CD14-positive monocyte (primary cell): ENCODE measurements at regions not wholly inside any gene's neighbourhood (a gene's known extent, or its start where the extent isn't known, plus 50 kb on each side); places are given as distances from the start of the nearest gene placed in this dataset.

Source experiments
- DNase-seq, 3 donors: peaks; one replicate each; pipeline ENCODE4 v3.0.0-alpha.2; 2011 to 2022
- H2AFZ ChIP-seq: 2 replicates; pipeline ENCODE4 v1.6.0; 2012; ENCODE audit warnings: mild to moderate bottlenecking, low read depth, low read length, inconsistent platforms; ENCODE audit not compliant: insufficient read depth, poor library complexity, severe bottlenecking
- H3K27ac ChIP-seq, 2 donors: 1 replicate in 1 of 2; 2 replicates in 1 of 2; pipeline ENCODE4 v1.5.1; 2012 to 2013; ENCODE audit warnings: low read length in 2 of 2, control low read depth in 1 of 2, inconsistent platforms in 1 of 2, low read depth in 1 of 2, mild to moderate bottlenecking in 1 of 2
- H3K27me3 ChIP-seq, 2 donors: one replicate each; pipeline versions ENCODE4 v1.6.0 to v1.6.1; 2011 to 2013; ENCODE audit warnings: low read length in 2 of 2; ENCODE audit not compliant: control insufficient read depth in 2 of 2, insufficient read depth in 2 of 2
- H3K36me3 ChIP-seq, 2 donors: replicated peaks in 1 of 2; 1 replicate in 1 of 2; 2 replicates in 1 of 2; pipeline versions ENCODE4 v1.5.1 to v1.6.1; 2012 to 2013; ENCODE audit warnings: low read length in 2 of 2, control low read depth in 1 of 2, inconsistent platforms in 1 of 2, mild to moderate bottlenecking in 1 of 2; ENCODE audit not compliant: insufficient read depth in 2 of 2, control insufficient read depth in 1 of 2
- H3K4me1 ChIP-seq, 2 donors: 1 replicate in 1 of 2; 2 replicates in 1 of 2; pipeline versions ENCODE4 v1.5.1 to v1.6.1; 2012 to 2013; ENCODE audit warnings: low read length in 2 of 2, control low read depth in 1 of 2, inconsistent platforms in 1 of 2, mild to moderate bottlenecking in 1 of 2, moderate library complexity in 1 of 2; ENCODE audit not compliant: insufficient read depth in 2 of 2, control insufficient read depth in 1 of 2
- H3K4me2 ChIP-seq: replicated peaks from 2 replicates; pipeline ENCODE3; 2012; ENCODE audit warnings: low read length, moderate library complexity, mild to moderate bottlenecking; ENCODE audit not compliant: poor library complexity, severe bottlenecking; ENCODE audit errors: extremely low read depth
- H3K4me3 ChIP-seq, 3 experiments: fragments of 200-600 bp in 1 of 3; sonication (generic) in 1 of 3; replicated peaks in 1 of 3; 1 replicate in 2 of 3; 2 replicates in 1 of 3; pipeline ENCODE4 v1.5.1; 2011 to 2013; ENCODE audit warnings: low read length in 3 of 3, mild to moderate bottlenecking in 3 of 3, control low read depth in 2 of 3, low read depth in 2 of 3, inconsistent platforms in 1 of 3, moderate library complexity in 1 of 3
- H3K79me2 ChIP-seq: 2 replicates; pipeline ENCODE4 v1.6.0; 2012; ENCODE audit warnings: mild to moderate bottlenecking, control low read depth, inconsistent platforms, low read length, moderate library complexity; ENCODE audit not compliant: insufficient read depth
- H3K9ac ChIP-seq: 2 replicates; pipeline ENCODE4 v1.6.0; 2017; ENCODE audit warnings: low read length, mild to moderate bottlenecking; ENCODE audit not compliant: insufficient read depth, poor library complexity, severe bottlenecking
- H3K9me3 ChIP-seq, 2 donors: replicated peaks in 1 of 2; 1 replicate in 1 of 2; 2 replicates in 1 of 2; pipeline versions ENCODE4 v1.5.1 to v1.6.1; 2012 to 2013; ENCODE audit warnings: low read length in 2 of 2, control low read depth in 1 of 2; ENCODE audit not compliant: control insufficient read depth in 1 of 2, insufficient read depth in 1 of 2
- H4K20me1 ChIP-seq: 2 replicates; pipeline ENCODE4 v1.6.0; 2012; ENCODE audit warnings: mild to moderate bottlenecking, low read length, control low read depth, moderate library complexity; ENCODE audit not compliant: insufficient read depth
- H3K27ac Mint-ChIP-seq, 7 donors: one replicate each; pipeline ENCODE4 v1.8.0; 2020; ENCODE audit warnings: mild to moderate bottlenecking in 7 of 7, mixed read lengths in 7 of 7, moderate library complexity in 6 of 7, inconsistent platforms in 2 of 7
- H3K27me3 Mint-ChIP-seq, 3 donors: one replicate each; pipeline ENCODE4 v1.8.0; 2021 to 2022; ENCODE audit warnings: low read depth in 3 of 3, mild to moderate bottlenecking in 3 of 3, mixed read lengths in 3 of 3, moderate library complexity in 3 of 3, inconsistent platforms in 1 of 3
- H3K36me3 Mint-ChIP-seq, 2 donors: one replicate each; pipeline ENCODE4 v1.8.0; 2020; ENCODE audit warnings: mixed read lengths in 2 of 2, inconsistent platforms in 1 of 2, mild to moderate bottlenecking in 1 of 2
- H3K4me1 Mint-ChIP-seq: one replicate; pipeline ENCODE4 v1.8.0; 2020; ENCODE audit warnings: mild to moderate bottlenecking, mixed read lengths
- H3K4me3 Mint-ChIP-seq, 2 donors: one replicate each; pipeline ENCODE4 v1.8.0; 2020; ENCODE audit warnings: mild to moderate bottlenecking in 2 of 2, mixed read lengths in 2 of 2, moderate library complexity in 1 of 2
- H3K9me3 Mint-ChIP-seq, 7 donors: one replicate each; pipeline ENCODE4 v1.8.0; 2020 to 2022; ENCODE audit warnings: mixed read lengths in 7 of 7, mild to moderate bottlenecking in 6 of 7, moderate library complexity in 6 of 7, inconsistent platforms in 2 of 7
- WGBS: methylation state at CpG from one replicate; pipeline ENCODE4 v1.1.5; 2013; ENCODE audit warnings: missing lambda C conversion rate; ENCODE audit not compliant: insufficient coverage; 5-methylcytosine and 5-hydroxymethylcytosine counted together
- intact Hi-C, 2 donors: fragments of 100-400 bp; cut with micrococcal nuclease; formaldehyde crosslinking; loops; one replicate each; pipeline versions ENCODE4 v1.15.0 to v1.15.1; 2023
- TF ChIP-seq, protein P1 (sequence below): fragments of 200-600 bp; IDR thresholded peaks from one replicate; pipeline ENCODE4 v1.8.0; 2022; ENCODE audit warnings: antibody characterized with exemption, mild to moderate bottlenecking

DNA sequence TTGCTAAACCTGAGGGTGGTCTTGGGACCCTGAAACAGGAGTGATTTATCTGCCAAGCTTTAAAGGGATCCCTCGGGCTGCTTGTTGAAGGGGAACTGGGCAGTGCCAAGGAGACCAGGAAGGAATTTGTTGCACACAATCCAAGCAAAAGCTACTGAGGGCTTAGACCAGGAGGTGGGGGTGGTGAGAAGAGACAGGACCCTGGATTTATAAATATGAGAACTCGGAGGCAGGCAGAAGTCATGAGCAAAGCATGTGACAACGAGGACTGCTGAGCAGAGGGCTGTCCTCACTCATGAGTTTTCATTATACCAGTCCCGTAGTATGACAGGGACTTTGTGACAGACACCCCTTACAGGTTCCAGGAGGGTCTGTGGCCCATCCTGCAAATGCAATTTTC lies 237.3 kb downstream of the DRD1 start:
- Histone ChIP-seq H4K20me1 (no peaks in the 10 kb centered on the region), H3K79me2 (no peaks in the 10 kb centered on the region), H3K36me3 (no peaks in the 10 kb centered on the region), H3K9ac (no peak overlapping the region), H3K27me3 (no peaks in the 10 kb centered on the region), H3K4me2 (no peak overlapping the region), H2AFZ (no peak overlapping the region), H3K4me1 (no peaks in the 10 kb centered on the region), H3K9me3 (no peaks in the 10 kb centered on the region), H3K4me3 (no peak overlapping the region), H3K27ac (no peak overlapping the region)
- no peak overlapping the region for H3K4me3 Mint-ChIP-seq
- intact Hi-C loops: no loop called here
- 23% methylated on average over 1 of the region's 4 CpGs for WGBS
- TF ChIP-seq, protein P1, sequence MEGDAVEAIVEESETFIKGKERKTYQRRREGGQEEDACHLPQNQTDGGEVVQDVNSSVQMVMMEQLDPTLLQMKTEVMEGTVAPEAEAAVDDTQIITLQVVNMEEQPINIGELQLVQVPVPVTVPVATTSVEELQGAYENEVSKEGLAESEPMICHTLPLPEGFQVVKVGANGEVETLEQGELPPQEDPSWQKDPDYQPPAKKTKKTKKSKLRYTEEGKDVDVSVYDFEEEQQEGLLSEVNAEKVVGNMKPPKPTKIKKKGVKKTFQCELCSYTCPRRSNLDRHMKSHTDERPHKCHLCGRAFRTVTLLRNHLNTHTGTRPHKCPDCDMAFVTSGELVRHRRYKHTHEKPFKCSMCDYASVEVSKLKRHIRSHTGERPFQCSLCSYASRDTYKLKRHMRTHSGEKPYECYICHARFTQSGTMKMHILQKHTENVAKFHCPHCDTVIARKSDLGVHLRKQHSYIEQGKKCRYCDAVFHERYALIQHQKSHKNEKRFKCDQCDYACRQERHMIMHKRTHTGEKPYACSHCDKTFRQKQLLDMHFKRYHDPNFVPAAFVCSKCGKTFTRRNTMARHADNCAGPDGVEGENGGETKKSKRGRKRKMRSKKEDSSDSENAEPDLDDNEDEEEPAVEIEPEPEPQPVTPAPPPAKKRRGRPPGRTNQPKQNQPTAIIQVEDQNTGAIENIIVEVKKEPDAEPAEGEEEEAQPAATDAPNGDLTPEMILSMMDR: no peak
- no peak overlapping the region for H3K27ac Mint-ChIP-seq
- H3K9me3 Mint-ChIP-seq: no peaks in the 10 kb centered on the region
- H3K27me3 Mint-ChIP-seq: peaks cover 2 to 5% (median 4%) of the 10 kb centered on the region in 3 donors
- DNase-seq: no peak
- H3K36me3 Mint-ChIP-seq: no peaks in the 10 kb centered on the region
- H3K4me1 Mint-ChIP-seq: no peaks in the 10 kb centered on the region

GRCh38 chr5:175202463-175203068 lies 241.4 kb downstream of the DRD1 start:
- Histone ChIP-seq H3K27ac (no peak overlapping the region), H3K9me3 (no peaks in the 10 kb centered on the region), H3K27me3 (no peaks in the 10 kb centered on the region), H3K9ac (no peak overlapping the region), H3K4me2 (no peak overlapping the region), H4K20me1 (no peaks in the 10 kb centered on the region), H3K4me1 (no peaks in the 10 kb centered on the region), H2AFZ (no peak overlapping the region), H3K79me2 (no peaks in the 10 kb centered on the region), H3K36me3 (no peaks in the 10 kb centered on the region), H3K4me3 (no peak overlapping the region)
- 73% methylated on average over 2 of the region's 4 CpGs for WGBS
- TF ChIP-seq, protein P1: no peak
- Mint-ChIP-seq H3K4me3 (no peak overlapping the region), H3K4me1 (no peaks in the 10 kb centered on the region), H3K27ac (peak overlapping the region in 1 of 7 donors; percentile 51), H3K27me3 (peaks cover 2 to 5% (median 4%) of the 10 kb centered on the region in 3 donors), H3K9me3 (no peaks in the 10 kb centered on the region), H3K36me3 (no peaks in the 10 kb centered on the region)
- no peak for DNase-seq
- intact Hi-C loops: no loop called here
